Right ventricle myocardium inferior (tissue), 1 donor: ENCODE measurements at regions not wholly inside any gene's neighbourhood (a gene's known extent, or its start where the extent isn't known, plus 50 kb on each side); places are given as distances from the start of the nearest gene placed in this dataset.

Experiments used
- ATAC-seq: fragments of 200-7000 bp; cut with Tn5 transposase; one replicate; pipeline ENCODE4 v1.9.1; 2020; ENCODE audit warnings: mild to moderate bottlenecking, moderate library complexity
- DNase-seq: peaks from one replicate; pipeline ENCODE4 v3.0.0; 2021; ENCODE audit errors: missing footprints
- intact Hi-C: fragments of 100-400 bp; cut with DNase I; formaldehyde crosslinking; loops from one replicate; pipeline ENCODE4 v1.11.0; 2022
- donor health status: DM: no; HTN: yes; CAD: no; lungs with severe emphysema.

DNA sequence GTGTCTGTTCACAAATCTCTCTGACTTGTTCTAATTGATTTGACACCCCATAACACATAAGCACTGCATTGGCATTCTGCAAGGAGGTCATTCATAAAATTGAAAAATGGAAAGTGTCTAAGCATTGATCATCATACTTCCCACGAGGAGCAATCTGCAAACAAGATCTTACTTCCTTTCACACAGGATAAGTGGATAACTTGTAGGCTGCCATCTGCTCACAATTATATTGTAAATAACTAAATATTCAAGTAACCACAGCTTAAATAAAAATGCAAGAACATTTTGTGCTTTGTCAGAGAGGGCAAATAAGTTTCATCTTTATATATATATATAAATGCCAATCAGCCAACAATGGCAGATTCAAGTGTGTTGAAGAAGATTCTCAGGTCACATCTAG lies 264.8 kb upstream of the ZC3H12C start:
- no peak for ATAC-seq
- no peak for DNase-seq
- intact Hi-C loops: no loop called here

DNA sequence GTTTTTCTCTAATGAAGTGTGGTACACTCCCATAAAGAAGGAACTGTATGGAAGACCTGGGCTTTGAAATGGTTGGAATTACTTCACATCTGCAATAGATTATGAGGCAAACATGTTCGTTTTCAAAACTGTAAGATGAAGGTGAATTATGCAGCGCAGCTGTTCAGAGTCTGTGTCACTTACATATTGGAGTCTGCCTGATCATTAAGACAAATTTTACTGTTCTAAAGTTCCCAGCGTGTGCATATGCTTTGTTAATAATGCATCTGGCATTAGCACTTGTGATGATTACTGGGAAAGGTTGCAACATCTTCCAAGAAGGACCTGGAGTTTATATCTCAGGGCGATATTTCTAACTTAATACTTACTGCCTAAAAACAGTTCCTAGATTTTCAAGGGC lies 255.2 kb upstream of the ZC3H12C start:
- intact Hi-C loops: no loop called here
- DNase-seq (no peak), ATAC-seq (no peak)

DNA sequence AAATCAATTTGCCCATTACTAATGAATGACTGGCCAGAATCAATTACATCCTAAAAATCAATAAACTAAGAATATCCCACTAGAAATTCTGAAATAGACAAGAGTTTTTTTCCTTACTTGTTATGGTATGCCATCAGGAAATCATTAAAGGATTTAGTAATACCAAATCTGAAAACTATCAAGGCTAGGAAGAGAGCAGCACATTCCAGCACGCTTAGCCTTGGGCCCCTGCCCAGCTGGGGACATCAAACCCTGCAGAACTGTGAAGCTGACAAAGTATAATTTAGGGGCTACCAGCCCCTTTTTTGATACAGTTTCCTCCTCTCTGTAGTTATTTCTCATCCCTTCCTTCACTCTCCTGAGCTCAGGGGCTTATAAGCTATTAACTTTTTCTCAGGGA lies 247.8 kb upstream of the ZC3H12C start:
- ATAC-seq: no peak
- intact Hi-C loops: no loop called here
- no peak for DNase-seq

DNA sequence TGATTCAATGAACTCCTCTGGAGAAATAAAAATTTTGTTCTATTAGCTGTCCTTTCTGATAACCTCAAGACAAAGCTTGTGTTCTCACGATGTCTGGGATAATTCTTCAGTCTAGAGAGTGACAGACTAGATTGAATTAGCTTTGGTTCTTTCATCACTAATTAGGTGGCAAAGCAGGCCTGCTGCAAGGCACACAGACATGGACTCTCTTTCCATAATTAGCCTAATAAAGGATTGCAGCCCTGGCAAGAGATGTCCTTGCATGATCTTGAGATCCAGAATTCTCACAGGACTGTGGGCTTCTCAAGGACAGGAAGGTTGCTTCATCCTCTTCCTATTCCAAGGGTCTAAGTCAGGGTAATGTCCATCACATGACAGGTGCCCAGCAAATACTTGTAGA lies 245.6 kb upstream of the ZC3H12C start:
- no peak for DNase-seq
- intact Hi-C loops: no loop called here
- ATAC-seq: no peak

DNA sequence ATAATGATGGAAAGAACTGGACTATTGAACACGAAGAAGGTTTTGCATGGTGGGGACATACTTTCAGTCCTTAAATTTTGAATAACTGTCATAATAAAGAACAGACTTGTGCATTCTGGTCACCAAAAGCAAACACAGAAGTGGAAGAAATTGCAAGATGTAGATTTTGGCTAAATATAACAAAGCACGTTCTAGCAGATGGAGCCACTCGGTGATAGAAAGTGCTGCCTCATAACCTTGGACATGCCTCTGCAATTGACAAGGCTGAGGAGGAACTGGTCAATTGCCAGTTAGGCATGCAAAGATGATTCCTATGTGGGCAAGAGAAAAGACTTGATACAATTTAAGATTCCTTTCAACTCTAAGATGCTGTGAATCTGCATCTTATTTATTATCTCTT lies 244.1 kb upstream of the ZC3H12C start:
- no peak for ATAC-seq
- intact Hi-C loops: no loop called here
- no peak for DNase-seq

DNA sequence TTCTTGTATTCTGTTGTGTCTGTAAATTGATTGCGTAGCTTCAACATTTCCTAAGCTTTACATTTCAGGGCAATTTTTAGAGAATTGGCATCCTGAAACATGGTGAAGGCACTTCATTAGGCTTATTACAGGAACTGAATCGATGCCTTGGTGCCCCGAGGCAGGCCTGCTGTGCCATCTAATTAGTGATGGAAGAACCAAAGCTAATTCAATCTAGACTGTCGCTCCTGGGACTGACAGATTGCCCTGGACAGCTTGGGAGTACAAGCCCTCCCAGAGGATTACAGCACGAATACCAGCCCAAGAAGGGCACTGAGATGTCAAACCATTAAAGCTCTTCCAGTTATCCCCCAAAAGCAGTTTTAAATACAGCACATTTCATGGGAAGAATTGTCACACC lies 243.2 kb upstream of the ZC3H12C start:
- intact Hi-C loops: no loop called here
- ATAC-seq (no peak), DNase-seq (no peak)

DNA sequence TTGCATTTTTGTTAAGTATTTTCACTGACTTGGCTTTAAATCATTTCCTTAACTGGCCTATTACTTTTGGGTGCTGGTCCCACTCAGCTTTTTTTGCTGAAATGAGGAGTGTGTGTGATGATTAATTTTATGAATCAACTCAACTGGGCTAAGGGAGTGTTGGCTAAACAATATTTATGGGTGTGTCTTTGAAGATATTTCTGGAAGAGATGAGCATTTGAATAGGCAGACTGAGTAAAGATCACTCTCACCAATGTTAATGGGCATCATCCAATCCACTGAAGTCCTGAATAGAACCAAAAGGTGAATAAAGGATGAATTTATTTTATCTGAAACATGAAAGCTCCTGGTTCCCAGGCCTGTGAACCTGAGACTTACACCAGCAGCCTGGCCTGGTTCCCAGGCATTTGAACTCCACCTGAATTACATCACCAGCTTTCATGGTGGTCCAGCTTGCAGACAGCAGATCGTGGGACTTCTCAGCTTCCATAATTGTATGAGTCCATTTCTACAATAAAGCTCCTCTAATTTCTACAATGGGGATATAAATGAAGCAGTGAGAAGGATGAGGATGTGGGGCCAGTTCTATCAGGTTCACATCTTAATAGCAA lies 241.3 kb upstream of the ZC3H12C start:
- no peak for ATAC-seq
- DNase-seq: no peak
- intact Hi-C loops: no loop called here

DNA sequence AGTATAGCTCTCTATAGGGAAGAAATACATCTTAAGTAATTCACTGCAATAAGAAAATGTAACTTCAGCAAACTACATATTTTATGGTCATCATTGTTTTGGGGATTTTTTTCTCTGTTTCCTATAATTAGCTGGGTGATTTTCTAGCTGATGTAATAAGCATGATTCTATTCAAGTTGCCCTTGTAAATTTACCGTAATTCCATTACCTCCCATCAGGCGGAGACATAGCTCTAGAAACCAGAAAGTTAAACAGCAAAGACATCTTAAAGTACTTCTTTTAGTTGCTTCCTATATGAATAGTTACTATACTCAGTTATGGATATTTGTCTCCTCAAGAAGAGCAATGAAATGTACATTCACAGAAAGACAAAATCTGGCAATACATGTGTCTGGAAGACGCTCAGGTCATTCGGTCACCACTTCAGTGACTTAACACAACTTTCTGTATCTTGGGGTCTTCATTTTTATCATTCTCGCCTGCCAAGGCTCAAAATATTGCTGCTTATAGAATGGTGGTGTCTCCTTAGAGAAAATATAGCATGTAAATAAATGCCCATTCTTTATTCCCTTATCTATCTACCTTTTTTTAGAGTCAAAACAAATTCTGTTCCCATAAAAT lies 239.9 kb upstream of the ZC3H12C start:
- DNase-seq: no peak
- ATAC-seq: no peak
- intact Hi-C loops: no loop called here

DNA sequence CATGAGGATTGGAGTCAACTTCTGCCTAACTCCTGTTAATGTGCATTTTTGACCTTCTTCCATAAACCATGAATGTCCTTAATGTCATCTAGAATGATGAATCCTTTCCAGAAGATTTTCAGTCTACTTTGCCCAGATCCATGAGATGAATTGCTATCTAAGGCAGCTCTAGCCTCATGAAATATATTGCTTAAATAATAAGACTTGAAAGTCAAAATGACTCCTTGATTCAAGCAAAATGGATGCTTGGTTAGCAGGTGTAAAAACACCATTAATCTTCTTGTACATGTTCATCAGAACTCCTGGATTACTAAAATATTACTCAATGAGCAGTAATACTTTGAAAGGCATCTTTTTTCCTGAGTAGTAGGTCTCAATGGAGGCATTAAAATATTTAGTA lies 238.5 kb upstream of the ZC3H12C start:
- DNase-seq (no peak), ATAC-seq (no peak)
- intact Hi-C loops: no loop called here

DNA sequence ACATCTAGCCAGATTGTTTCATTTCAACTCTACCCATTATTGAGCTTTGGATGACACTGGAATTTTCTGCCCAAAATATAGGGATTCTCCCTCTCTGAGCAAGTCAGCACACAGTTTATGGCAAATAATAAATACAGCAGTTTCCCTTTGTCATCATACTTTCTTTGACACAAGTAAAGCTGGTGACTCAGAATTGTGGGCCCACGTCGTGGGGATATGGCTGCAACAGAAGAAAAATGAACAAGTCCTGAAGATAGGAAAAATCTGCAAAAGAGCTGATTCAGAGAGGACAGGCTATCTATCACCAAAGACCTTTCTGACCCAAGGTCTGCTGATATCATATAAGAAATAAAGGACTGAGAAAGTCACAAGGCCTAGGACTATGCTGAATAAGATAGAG lies 236.3 kb upstream of the ZC3H12C start:
- ATAC-seq: no peak
- intact Hi-C loops: no loop called here

DNA sequence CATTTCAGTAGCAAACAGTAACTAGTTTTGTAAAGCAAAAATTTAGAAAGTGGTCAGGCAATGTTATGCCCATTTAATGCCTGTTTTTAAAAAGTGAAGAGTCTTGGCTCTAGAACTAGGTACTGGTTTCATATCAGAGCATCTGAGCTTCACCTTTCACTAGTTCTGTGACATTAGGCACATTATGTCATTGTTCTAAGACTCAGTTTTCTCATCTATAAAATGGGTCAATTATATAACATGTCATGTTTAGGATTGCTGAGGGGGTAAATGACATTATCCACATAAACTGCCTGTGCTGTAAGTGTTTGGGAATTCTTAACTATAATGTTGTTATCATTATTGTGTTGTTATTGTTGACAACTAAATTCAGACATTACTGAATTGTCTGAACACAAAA lies 235.6 kb upstream of the ZC3H12C start:
- DNase-seq (no peak), ATAC-seq (no peak)
- intact Hi-C loops: no loop called here

More for the DNA sequence above, 236.3 kb upstream of the ZC3H12C start:
- DNase-seq: no peak

DNA sequence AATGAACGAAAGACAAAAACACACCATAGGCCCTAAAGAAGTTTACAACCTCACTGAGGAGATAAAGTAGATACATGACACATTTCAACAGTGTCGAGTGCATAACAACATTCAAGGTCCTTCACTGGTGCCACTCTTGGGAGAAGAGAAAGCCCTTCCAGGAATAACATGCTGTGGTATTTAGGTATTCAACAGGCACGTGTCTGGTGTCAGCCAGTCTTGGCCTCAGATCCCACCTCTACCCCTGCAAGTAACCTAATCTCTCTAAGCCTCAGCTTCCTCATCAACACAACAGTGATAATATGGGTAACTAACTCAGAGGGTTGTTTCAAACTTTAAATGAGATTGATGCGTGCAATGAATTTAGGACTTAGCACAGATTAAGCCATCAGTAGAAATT lies 235.0 kb upstream of the ZC3H12C start:
- no peak for ATAC-seq
- intact Hi-C loops: no loop called here
- DNase-seq: no peak

DNA sequence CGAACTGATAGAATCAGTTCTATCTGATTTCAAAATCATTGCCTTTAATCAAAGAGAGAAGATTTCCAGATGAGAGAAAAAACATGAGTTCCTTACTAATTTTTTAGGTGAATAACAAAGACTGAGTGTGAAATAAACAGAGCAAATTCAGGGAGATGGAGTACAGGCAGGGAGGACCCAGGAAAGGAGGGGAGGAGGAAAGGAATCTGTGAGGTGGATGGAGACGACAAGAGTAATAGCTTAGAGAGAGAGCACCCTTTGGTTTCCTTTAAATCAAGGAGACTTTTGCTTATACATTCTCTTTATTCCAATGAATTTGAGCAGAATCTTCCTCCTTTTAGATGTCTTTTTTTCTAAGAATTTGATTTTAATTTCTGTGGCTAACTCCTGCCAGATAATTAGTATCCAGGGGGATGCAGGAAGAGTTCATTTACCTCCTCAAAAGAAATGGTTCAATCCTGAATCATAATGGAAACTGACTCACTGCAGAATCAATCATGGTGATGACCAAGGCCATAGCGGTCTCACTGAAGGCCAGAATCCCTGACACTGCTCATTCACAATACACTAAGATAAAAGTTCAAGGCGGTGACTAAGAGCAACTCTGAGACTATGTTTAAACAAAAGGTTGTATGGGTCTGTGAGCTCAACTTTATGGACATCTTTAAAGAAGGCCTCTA lies 234.0 kb upstream of the ZC3H12C start:
- intact Hi-C loops: no loop called here
- ATAC-seq: no peak
- no peak for DNase-seq

DNA sequence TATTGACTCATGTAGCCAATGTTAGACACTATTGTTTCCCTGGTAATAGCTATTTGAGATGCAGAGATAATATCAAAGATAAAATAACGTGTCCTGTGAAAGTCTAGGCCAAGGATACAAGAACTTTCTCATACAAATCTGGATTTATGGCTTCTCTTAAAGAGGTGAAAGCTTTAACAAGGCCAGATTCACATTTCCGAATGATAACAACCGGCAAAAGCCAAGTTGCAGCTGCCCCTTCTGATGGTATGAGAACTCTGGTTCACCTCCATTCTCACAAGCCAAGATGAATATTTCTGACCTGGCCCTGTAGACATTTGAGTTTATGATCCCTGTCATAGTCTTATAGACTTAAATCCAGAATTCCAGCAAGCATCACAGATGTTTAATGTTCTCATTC lies 230.4 kb upstream of the ZC3H12C start:
- no peak for ATAC-seq
- intact Hi-C loops: no loop called here
- DNase-seq: no peak

DNA sequence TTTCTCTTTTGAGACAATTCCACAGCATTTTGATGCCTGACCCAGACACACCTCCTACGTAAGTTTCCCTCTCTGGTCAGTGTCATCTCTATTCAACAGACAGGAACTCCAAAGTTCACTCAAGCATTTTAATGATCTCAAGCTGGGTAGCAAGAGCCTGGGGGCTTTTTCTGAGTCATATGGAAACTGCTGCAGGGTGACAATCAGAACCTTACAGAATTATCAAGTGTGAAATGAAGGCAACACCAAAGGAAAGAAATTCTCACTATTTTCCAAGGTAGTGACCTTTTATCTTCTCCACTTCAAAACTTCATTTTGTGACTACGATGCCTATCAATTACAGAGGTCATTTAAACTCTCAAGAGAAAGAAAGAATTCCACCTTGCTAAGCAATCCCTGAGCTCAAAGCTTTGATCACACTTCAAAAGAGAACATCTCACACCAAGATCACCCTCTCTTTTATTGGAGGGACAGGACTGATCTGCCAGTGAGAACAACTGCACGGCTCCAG lies 229.0 kb upstream of the ZC3H12C start:
- intact Hi-C loops: no loop called here
- DNase-seq (no peak), ATAC-seq (no peak)

DNA sequence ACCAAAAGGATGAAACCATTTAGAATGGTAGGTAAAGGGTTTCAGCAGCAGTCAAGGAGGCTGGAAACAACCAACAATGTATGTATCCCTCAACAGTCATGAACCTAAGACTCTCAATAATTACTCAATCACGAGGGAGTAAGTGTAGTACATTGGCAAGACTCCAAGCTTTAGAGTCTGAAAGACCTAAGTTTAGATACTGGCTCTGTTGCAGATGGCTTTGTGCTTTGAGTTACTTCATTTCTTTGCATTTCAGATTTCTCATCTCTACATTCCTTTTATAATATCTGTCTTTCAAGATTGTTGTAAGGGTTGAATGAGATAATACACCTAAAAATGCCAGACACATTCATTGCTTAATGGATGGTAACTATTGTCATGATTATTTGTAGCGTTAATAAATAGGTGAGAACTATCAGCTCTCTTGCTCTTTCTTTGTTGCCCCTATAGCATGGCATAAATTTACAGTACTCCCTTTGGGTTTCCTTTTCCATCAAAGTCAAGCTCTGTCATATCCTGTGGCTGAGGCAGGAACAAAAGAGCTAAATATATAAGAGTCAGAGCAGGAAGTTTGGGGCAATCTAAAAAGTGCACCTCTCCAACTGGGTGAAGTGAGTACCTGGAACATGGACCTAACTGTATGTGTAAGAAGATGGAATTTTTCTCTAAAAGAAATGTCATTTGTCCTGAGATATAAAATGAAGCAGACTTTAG lies 228.2 kb upstream of the ZC3H12C start:
- ATAC-seq: no peak
- intact Hi-C loops: loop anchor here (5.0 kb wide), 1 partner anchor 1168 kb away; no protein-coding TSS in a partner anchor
- DNase-seq: no peak

DNA sequence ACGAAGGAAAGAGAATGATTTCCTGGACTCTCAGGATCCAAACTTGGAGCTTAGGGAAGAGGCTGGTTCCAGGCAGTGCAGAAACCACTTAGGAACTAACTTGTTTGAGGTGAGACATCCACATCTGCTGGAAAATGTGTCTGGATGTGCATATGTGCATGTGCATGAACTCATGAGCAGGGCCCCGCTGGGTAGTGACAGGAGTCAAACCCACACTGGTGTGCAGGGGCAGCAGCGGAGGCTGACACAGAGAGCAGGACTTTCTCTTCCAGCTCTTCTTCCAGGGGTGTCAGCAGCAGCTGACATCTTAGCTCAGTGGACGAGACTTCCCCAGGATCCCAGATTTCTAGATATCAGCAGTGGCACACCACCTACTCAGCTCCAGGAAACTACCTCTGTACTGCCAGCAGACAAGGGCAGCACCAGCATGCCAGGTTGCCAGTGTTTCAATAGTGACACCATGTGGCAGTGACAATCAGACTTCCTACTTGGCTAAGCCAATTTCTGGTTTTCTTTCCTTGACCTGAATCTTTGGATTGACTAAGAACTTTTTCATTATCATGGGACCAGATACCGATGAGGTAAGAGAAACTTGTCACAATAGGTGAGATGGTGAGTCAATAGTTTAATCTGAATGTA lies 227.5 kb upstream of the ZC3H12C start:
- ATAC-seq: peak; percentile 72
- DNase-seq: peak; percentile 64
- intact Hi-C loops: loop anchor here (5.0 kb wide), 1 partner anchor 1168 kb away; no protein-coding TSS in a partner anchor

DNA sequence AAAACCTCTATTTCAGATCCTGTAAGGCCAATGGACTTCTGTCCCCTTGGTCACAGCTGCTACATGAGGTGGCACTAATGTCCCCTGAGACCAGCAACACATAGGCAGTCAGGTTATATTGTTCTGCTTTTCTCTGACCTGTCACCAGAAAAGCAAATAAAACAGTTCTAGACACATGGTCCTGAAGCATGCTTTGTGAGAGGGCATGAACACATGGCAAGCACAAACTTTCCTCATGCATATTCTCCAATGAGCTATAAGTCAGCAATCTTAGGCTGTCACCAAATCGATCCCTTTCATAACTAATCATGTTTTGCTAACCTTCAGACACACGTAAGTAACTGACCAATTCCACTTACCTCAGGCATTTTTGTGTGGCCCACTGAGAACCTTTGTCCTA lies 225.4 kb upstream of the ZC3H12C start:
- intact Hi-C loops: loop anchor here (5.0 kb wide), 1 partner anchor 1170 kb away; no protein-coding TSS in a partner anchor
- no peak for ATAC-seq
- no peak for DNase-seq

DNA sequence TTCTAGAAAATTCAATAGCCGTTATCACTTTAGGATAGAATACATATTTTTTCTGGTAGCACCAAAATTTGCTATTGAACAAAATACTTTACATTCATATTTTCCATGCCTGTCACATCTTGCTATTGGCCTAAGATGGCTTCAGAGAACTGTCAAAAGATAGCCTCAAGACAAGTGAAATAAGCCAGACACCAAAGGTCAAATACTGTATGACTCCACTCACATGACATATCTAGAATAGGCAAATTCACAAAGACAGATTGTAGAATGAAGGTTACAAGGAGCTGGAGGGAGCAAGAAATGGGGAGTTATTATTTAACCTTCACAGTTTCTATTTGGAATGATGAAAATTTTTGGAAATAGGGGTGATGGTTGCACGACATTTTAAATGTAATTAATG lies 223.7 kb upstream of the ZC3H12C start:
- intact Hi-C loops: loop anchor here (5.0 kb wide), 1 partner anchor 1172 kb away; no protein-coding TSS in a partner anchor
- no peak for ATAC-seq
- DNase-seq: no peak
